Caco-2 (cell line): ENCODE measurements at regions not wholly inside any gene's neighbourhood (a gene's known extent, or its start where the extent isn't known, plus 50 kb on each side); places are given as distances from the start of the nearest gene placed in this dataset.

ENCODE experiments used
- BruUV-seq: library from RNA; stranded (reverse); fragments of 400-500 nt; replicated peaks from 2 replicates; lab custom pipeline; 2021; lab: Mats Ljungman, UMichigan
- CTCF ChIA-PET: fragments of 300-600 bp; sonication (Branson Sonifier 250); formaldehyde crosslinking; loops from one replicate; lab custom pipeline; 2022; ENCODE audit warnings: antibody characterized with exemption; lab: Charles Lee
- POLR2A ChIA-PET: fragments of 300-600 bp; sonication (Branson Sonifier 250); formaldehyde crosslinking; loops from one replicate; lab custom pipeline; 2022; ENCODE audit warnings: antibody characterized with exemption; lab: Charles Lee
- DNase-seq, 2 experiments: peaks; one replicate each; pipeline versions ENCODE4 v3.0.0 to v3.0.0-alpha.2; 2020 to 2022
- H3K27me3 ChIP-seq: replicated peaks from 2 replicates; pipeline ENCODE4 v1.6.0; 2011; ENCODE audit warnings: low read length; ENCODE audit not compliant: control insufficient read depth, insufficient read depth
- H3K36me3 ChIP-seq: 2 replicates; pipeline ENCODE4 v1.5.1; 2011; ENCODE audit warnings: low read length; ENCODE audit not compliant: control insufficient read depth, insufficient read depth
- H3K4me1 ChIP-seq: fragments of 250-450 bp; sonication (Bioruptor Pico); 2 replicates; pipeline ENCODE4 v1.5.1; 2020; ENCODE audit warnings: mild to moderate bottlenecking
- H3K4me3 ChIP-seq: 2 replicates; pipeline ENCODE4 v1.5.1; 2011; ENCODE audit warnings: low read depth, mild to moderate bottlenecking, control low read depth, low read length
- H3K9me3 ChIP-seq: fragments of 250-450 bp; sonication (Bioruptor Pico); 2 replicates; pipeline ENCODE4 v1.5.1; 2020; ENCODE audit warnings: mild to moderate bottlenecking, moderate library complexity
- H3K27ac Mint-ChIP-seq: one replicate; pipeline ENCODE4 v1.8.0; 2022; ENCODE audit warnings: mixed read lengths; ENCODE audit not compliant: unreplicated experiment
- H3K27me3 Mint-ChIP-seq: one replicate; pipeline ENCODE4 v1.8.0; 2022; ENCODE audit warnings: mixed read lengths; ENCODE audit not compliant: insufficient read depth, unreplicated experiment
- H3K36me3 Mint-ChIP-seq: one replicate; pipeline ENCODE4 v1.8.0; 2022; ENCODE audit warnings: mild to moderate bottlenecking, mixed read lengths; ENCODE audit not compliant: insufficient read depth, unreplicated experiment
- H3K4me1 Mint-ChIP-seq: one replicate; pipeline ENCODE4 v1.8.0; 2022; ENCODE audit warnings: low read depth, mixed read lengths; ENCODE audit not compliant: unreplicated experiment
- H3K4me3 Mint-ChIP-seq: one replicate; pipeline ENCODE4 v1.8.0; 2022; ENCODE audit warnings: mild to moderate bottlenecking, moderate library complexity, mixed read lengths; ENCODE audit not compliant: unreplicated experiment
- H3K9me3 Mint-ChIP-seq: one replicate; pipeline ENCODE4 v1.8.0; 2022; ENCODE audit warnings: mixed read lengths; ENCODE audit not compliant: unreplicated experiment
- intact Hi-C: fragments of 100-400 bp; cut with micrococcal nuclease; formaldehyde crosslinking; loops from one replicate; pipeline ENCODE4 v1.10.0; 2022; ENCODE audit not compliant: unreplicated experiment
- TF ChIP-seq, protein P1 (sequence below), 2 experiments: fragments of 200-600 bp in 1 of 2; IDR thresholded peaks; 1 replicate in 1 of 2; 2 replicates in 1 of 2; pipeline versions ENCODE4 v1.5.1 to v1.8.0; 2011 to 2022; ENCODE audit warnings: antibody characterized with exemption in 1 of 2, control low read depth in 1 of 2, inconsistent platforms in 1 of 2, low read depth in 1 of 2, low read length in 1 of 2, mild to moderate bottlenecking in 1 of 2, moderate library complexity in 1 of 2; ENCODE audit not compliant: insufficient read depth in 1 of 2, severe bottlenecking in 1 of 2, unreplicated experiment in 1 of 2

DNA sequence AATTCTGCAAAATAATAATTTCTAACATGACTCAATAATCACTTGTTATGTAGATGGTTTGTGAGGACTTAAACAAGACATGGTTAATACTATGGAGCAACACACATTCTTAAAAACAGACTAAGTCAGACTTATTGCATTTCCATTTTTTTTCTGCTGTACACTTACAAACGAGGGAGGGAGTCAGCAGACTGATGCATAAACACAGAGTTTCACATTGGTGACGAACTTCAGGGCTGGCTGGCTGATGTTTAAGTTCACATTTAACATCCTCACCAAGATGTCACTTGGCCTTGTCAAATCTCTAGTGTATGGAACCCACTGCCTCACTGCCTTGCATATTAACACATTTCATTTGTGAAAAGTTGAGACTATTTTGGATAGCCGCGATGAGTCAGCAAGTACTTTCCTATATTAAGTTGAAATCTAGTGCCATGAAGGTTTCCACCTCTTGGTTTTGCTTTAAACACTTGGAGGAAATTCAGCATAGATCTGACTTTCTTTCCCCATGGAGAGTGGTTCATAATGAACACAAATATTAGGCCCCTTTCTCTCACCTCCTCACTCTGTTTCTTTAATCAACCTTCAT is 337.5 kb upstream of the RUNX1 start:
- no peaks in the 10 kb centered on the region for H3K36me3 ChIP-seq
- Mint-ChIP-seq H3K36me3 (no peaks in the 10 kb centered on the region), H3K4me1 (peaks cover 3% of the 10 kb centered on the region), H3K27ac (no peak overlapping the region), H3K4me3 (no peak overlapping the region), H3K9me3 (peaks cover 28% of the 10 kb centered on the region), H3K27me3 (no peaks in the 10 kb centered on the region)
- TF ChIP-seq, protein P1, sequence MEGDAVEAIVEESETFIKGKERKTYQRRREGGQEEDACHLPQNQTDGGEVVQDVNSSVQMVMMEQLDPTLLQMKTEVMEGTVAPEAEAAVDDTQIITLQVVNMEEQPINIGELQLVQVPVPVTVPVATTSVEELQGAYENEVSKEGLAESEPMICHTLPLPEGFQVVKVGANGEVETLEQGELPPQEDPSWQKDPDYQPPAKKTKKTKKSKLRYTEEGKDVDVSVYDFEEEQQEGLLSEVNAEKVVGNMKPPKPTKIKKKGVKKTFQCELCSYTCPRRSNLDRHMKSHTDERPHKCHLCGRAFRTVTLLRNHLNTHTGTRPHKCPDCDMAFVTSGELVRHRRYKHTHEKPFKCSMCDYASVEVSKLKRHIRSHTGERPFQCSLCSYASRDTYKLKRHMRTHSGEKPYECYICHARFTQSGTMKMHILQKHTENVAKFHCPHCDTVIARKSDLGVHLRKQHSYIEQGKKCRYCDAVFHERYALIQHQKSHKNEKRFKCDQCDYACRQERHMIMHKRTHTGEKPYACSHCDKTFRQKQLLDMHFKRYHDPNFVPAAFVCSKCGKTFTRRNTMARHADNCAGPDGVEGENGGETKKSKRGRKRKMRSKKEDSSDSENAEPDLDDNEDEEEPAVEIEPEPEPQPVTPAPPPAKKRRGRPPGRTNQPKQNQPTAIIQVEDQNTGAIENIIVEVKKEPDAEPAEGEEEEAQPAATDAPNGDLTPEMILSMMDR (IDR thresholded peaks at IDR 0.05; ENCODE audit: insufficient read depth in 1 of 2, low read depth in 1 of 2, low read length in 1 of 2, severe bottlenecking in 1 of 2, unreplicated experiment in 1 of 2), result no peak
- DNase-seq, result no peak
- peaks cover under 1% of the 10 kb centered on the region; the same call in 1 of the 2 replicates for H3K4me1 ChIP-seq
- CTCF ChIA-PET, result no interaction called here
- BruUV-seq, result no TSS peak
- intact Hi-C loops, result no loop called here
- POLR2A ChIA-PET, result no interaction called here
- no peak overlapping the region for H3K4me3 ChIP-seq
- H3K27me3 ChIP-seq, result no peaks in the 10 kb centered on the region
- no peaks in the 10 kb centered on the region; the same call in 1 of the 2 replicates for H3K9me3 ChIP-seq

DNA sequence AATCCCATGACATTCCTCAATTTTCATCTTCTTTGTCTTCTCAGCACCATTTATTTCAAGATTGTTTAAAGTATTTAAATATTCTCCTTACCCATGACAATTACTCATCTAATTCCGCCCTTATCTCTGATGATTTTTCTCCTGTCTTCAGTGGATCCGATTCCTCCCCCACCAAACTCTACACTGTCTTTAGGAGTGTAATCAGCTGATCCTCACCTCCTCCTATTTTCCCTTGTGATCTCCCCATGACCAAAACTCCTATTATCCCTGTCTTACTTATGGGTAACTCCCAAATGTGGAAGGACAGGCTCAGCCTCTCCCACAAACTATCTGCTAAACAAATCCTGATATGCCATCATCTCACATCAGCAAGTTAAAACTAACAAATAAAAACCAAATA is 335.3 kb upstream of the RUNX1 start:
- intact Hi-C loops, result no loop called here
- H3K9me3 ChIP-seq, result no peaks in the 10 kb centered on the region; the same call in 1 of the 2 replicates
- DNase-seq, result no peak
- Mint-ChIP-seq H3K4me3 (no peak overlapping the region), H3K36me3 (no peaks in the 10 kb centered on the region), H3K9me3 (peaks cover 28% of the 10 kb centered on the region), H3K4me1 (peaks cover 8% of the 10 kb centered on the region), H3K27ac (no peak overlapping the region), H3K27me3 (no peaks in the 10 kb centered on the region)
- H3K36me3 ChIP-seq, result no peaks in the 10 kb centered on the region
- no TSS peak for BruUV-seq
- TF ChIP-seq, protein P1 (IDR thresholded peaks at IDR 0.05; ENCODE audit: insufficient read depth in 1 of 2, low read depth in 1 of 2, low read length in 1 of 2, severe bottlenecking in 1 of 2, unreplicated experiment in 1 of 2), result no peak
- peaks cover 7% of the 10 kb centered on the region; the same call in 1 of the 2 replicates for H3K4me1 ChIP-seq
- ChIA-PET CTCF (no interaction called here), POLR2A (no interaction called here)
- H3K27me3 ChIP-seq, result no peaks in the 10 kb centered on the region
- H3K4me3 ChIP-seq, result no peak overlapping the region

DNA sequence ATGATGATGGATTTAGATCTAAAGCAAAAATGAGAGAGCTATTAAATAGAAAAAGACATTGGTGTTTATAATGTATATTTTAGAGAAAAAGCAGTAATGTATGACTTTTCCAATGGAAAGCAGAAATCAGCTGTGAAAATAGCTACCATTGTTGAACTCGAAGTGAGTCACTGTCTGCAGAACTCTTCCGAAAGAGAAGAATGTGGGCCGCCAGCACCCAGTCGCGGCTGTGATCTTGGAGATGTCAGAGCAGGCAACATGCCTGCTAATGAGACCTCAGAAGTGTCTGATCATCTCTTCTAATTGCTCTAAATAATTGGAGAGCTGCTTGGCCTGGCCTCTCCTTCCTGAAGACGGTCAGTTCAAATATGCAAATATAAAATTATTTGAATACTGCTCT is 333.6 kb upstream of the RUNX1 start:
- H3K4me3 ChIP-seq, result no peak overlapping the region
- Mint-ChIP-seq H3K9me3 (peaks cover 17% of the 10 kb centered on the region), H3K36me3 (no peaks in the 10 kb centered on the region), H3K4me3 (no peak overlapping the region), H3K4me1 (peaks cover 8% of the 10 kb centered on the region), H3K27ac (no peak overlapping the region), H3K27me3 (no peaks in the 10 kb centered on the region)
- no peak for DNase-seq
- no peaks in the 10 kb centered on the region for H3K36me3 ChIP-seq
- no peaks in the 10 kb centered on the region for H3K27me3 ChIP-seq
- ChIA-PET POLR2A (no interaction called here), CTCF (interaction anchor here (0.8 kb wide), 1 partner anchor 493 kb away, joined by 3 read pairs; no protein-coding TSS in a partner anchor)
- intact Hi-C loops, result no loop called here
- TF ChIP-seq, protein P1 (IDR thresholded peaks at IDR 0.05; ENCODE audit: insufficient read depth in 1 of 2, low read depth in 1 of 2, low read length in 1 of 2, severe bottlenecking in 1 of 2, unreplicated experiment in 1 of 2), result no peak
- H3K9me3 ChIP-seq, result no peaks in the 10 kb centered on the region
- peaks cover 7% of the 10 kb centered on the region; the same call in 1 of the 2 replicates for H3K4me1 ChIP-seq
- no TSS peak for BruUV-seq
